H9 (cell line): ENCODE measurements at regions not wholly inside any gene's neighbourhood (a gene's known extent, or its start where the extent isn't known, plus 50 kb on each side); places are given as distances from the start of the nearest gene placed in this dataset.

Experiments used
- DNase-seq: peaks from one replicate; pipeline ENCODE4 v3.0.0-alpha.2; 2017
- H2AFZ ChIP-seq: one replicate; pipeline ENCODE4 v1.6.1; 2013; ENCODE audit warnings: mild to moderate bottlenecking, low read length, control low read depth, moderate library complexity
- H2AK5ac ChIP-seq: 2 replicates; pipeline ENCODE4 v1.6.1; 2013; ENCODE audit warnings: low read length, control low read depth, mixed read lengths; ENCODE audit not compliant: insufficient read length
- H2BK120ac ChIP-seq: one replicate; pipeline ENCODE4 v1.6.1; 2013; ENCODE audit warnings: low read depth, mild to moderate bottlenecking, low read length, control low read depth, inconsistent platforms; ENCODE audit not compliant: poor library complexity, severe bottlenecking
- H2BK12ac ChIP-seq: 2 replicates; pipeline ENCODE4 v1.6.1; 2013; ENCODE audit warnings: low read length, control low read depth, mixed read lengths, low read depth; ENCODE audit not compliant: insufficient read length
- H2BK15ac ChIP-seq: 2 replicates; pipeline ENCODE4 v1.6.1; 2013; ENCODE audit warnings: low read depth, low read length, control low read depth
- H2BK20ac ChIP-seq: one replicate; pipeline ENCODE4 v1.6.1; 2013; ENCODE audit warnings: low read depth, mild to moderate bottlenecking, low read length, control low read depth, inconsistent platforms; ENCODE audit not compliant: poor library complexity, severe bottlenecking
- H2BK5ac ChIP-seq: 2 replicates; pipeline ENCODE4 v1.6.1; 2013; ENCODE audit warnings: low read length, control low read depth, mixed read lengths; ENCODE audit not compliant: insufficient read length
- H3K14ac ChIP-seq: 2 replicates; pipeline ENCODE4 v1.6.1; 2013; ENCODE audit warnings: low read length, control low read depth; ENCODE audit not compliant: insufficient read depth
- H3K18ac ChIP-seq: 2 replicates; pipeline ENCODE4 v1.6.1; 2013; ENCODE audit warnings: low read depth, mild to moderate bottlenecking, mixed read lengths, low read length, control low read depth; ENCODE audit not compliant: insufficient read length
- H3K23ac ChIP-seq: 2 replicates; pipeline ENCODE4 v1.6.1; 2013; ENCODE audit warnings: low read length, control low read depth, mixed read lengths, low read depth; ENCODE audit not compliant: insufficient read length
- H3K23me2 ChIP-seq: 2 replicates; pipeline ENCODE4 v1.6.1; 2013; ENCODE audit warnings: low read depth, mild to moderate bottlenecking, mixed read lengths, low read length, control low read depth; ENCODE audit not compliant: insufficient read length, poor library complexity, severe bottlenecking
- H3K27ac ChIP-seq: 2 replicates; pipeline ENCODE4 v1.5.1; 2013; ENCODE audit warnings: low read length, control low read depth, mixed read lengths, low read depth; ENCODE audit not compliant: insufficient read length
- H3K27me3 ChIP-seq: 2 replicates; pipeline ENCODE4 v1.6.1; 2013; ENCODE audit warnings: low read length, control low read depth, inconsistent platforms; ENCODE audit not compliant: insufficient read depth
- H3K4ac ChIP-seq: 2 replicates; pipeline ENCODE4 v1.6.1; 2013; ENCODE audit warnings: low read depth, mild to moderate bottlenecking, control low read depth, inconsistent platforms, low read length, moderate library complexity
- H3K4me1 ChIP-seq: 2 replicates; pipeline ENCODE4 v1.6.1; 2013; ENCODE audit warnings: low read length, control low read depth, inconsistent platforms; ENCODE audit not compliant: insufficient read depth
- H3K4me2 ChIP-seq: 2 replicates; pipeline ENCODE4 v1.6.1; 2013; ENCODE audit warnings: low read length, control low read depth, mixed read lengths; ENCODE audit not compliant: insufficient read length, insufficient read depth
- H3K56ac ChIP-seq: 2 replicates; pipeline ENCODE4 v1.6.1; 2013; ENCODE audit warnings: low read depth, mild to moderate bottlenecking, mixed read lengths, low read length, control low read depth; ENCODE audit not compliant: insufficient read length
- H3K79me1 ChIP-seq: 2 replicates; pipeline ENCODE4 v1.6.1; 2013; ENCODE audit warnings: low read depth, mild to moderate bottlenecking, moderate library complexity, low read length, control low read depth, inconsistent platforms; ENCODE audit not compliant: insufficient read depth, poor library complexity, severe bottlenecking
- H3K79me2 ChIP-seq: 2 replicates; pipeline ENCODE4 v1.6.1; 2013; ENCODE audit warnings: low read length, control low read depth, inconsistent platforms; ENCODE audit not compliant: insufficient read depth
- H3K9ac ChIP-seq: 2 replicates; pipeline ENCODE4 v1.6.1; 2013; ENCODE audit warnings: low read length, control low read depth, mixed read lengths; ENCODE audit not compliant: insufficient read length; ENCODE audit errors: extremely low read depth
- H3K9me3 ChIP-seq: one replicate; pipeline ENCODE4 v1.6.1; 2013; ENCODE audit warnings: low read depth, low read length, inconsistent platforms; ENCODE audit not compliant: control insufficient read depth
- H3T11ph ChIP-seq: one replicate; pipeline ENCODE4 v1.6.1; 2013; ENCODE audit warnings: mild to moderate bottlenecking, low read length, control low read depth, inconsistent platforms
- H4K20me1 ChIP-seq: one replicate; pipeline ENCODE4 v1.6.1; 2013; ENCODE audit not compliant: control insufficient read depth, insufficient read length, insufficient read depth
- H4K5ac ChIP-seq: 2 replicates; pipeline ENCODE4 v1.6.1; 2013; ENCODE audit warnings: low read depth, mild to moderate bottlenecking, mixed read lengths, low read length, control low read depth; ENCODE audit not compliant: insufficient read length
- H4K8ac ChIP-seq: replicated peaks from 2 replicates; pipeline ENCODE4 v1.6.1; 2013; ENCODE audit warnings: low read length, control low read depth, mixed read lengths, low read depth; ENCODE audit not compliant: insufficient read length
- H4K91ac ChIP-seq: 2 replicates; pipeline ENCODE4 v1.6.1; 2013; ENCODE audit warnings: low read depth, mild to moderate bottlenecking, moderate library complexity, mixed read lengths, low read length, control low read depth; ENCODE audit not compliant: insufficient read length
- H3K27ac Mint-ChIP-seq, 3 experiments: 2 replicates in 2 of 3; 3 replicates in 1 of 3; pipeline ENCODE4 v1.8.0; 2020 to 2021; ENCODE audit warnings: mixed read lengths in 3 of 3, mild to moderate bottlenecking in 1 of 3, moderate library complexity in 1 of 3
- H3K27me3 Mint-ChIP-seq: 2 replicates; pipeline ENCODE4 v1.8.0; 2021; ENCODE audit warnings: low read depth, mild to moderate bottlenecking, moderate library complexity, mixed read lengths
- H3K36me3 Mint-ChIP-seq, 3 experiments: 2 replicates in 2 of 3; 3 replicates in 1 of 3; pipeline ENCODE4 v1.8.0; 2020 to 2021; ENCODE audit warnings: low read depth in 3 of 3, mixed read lengths in 3 of 3; ENCODE audit not compliant: insufficient read depth in 1 of 3
- H3K4me1 Mint-ChIP-seq, 2 experiments: 2 replicates each; pipeline ENCODE4 v1.8.0; 2020; ENCODE audit warnings: mixed read lengths in 2 of 2
- H3K4me3 Mint-ChIP-seq, 2 experiments: 2 replicates in 1 of 2; 3 replicates in 1 of 2; pipeline ENCODE4 v1.8.0; 2020 to 2021; ENCODE audit warnings: mild to moderate bottlenecking in 2 of 2, mixed read lengths in 2 of 2, moderate library complexity in 1 of 2
- H3K9me3 Mint-ChIP-seq, 2 experiments: 2 replicates in 1 of 2; 3 replicates in 1 of 2; pipeline ENCODE4 v1.8.0; 2020; ENCODE audit warnings: mild to moderate bottlenecking in 2 of 2, mixed read lengths in 2 of 2, moderate library complexity in 1 of 2
- WGBS: extraction: QIAGEN DNeasy Blood & Tissue Kit; methylation state at CpG from one replicate; pipeline ENCODE4 v1.1.7; 2013; ENCODE audit warnings: missing lambda C conversion rate, low lambda C conversion rate, mixed read lengths; ENCODE audit not compliant: insufficient read length; ENCODE audit errors: extremely low coverage; 5-methylcytosine and 5-hydroxymethylcytosine counted together
- TF ChIP-seq, protein P1 (sequence below): fragments of 200-600 bp; sonication (generic); conservative IDR thresholded peaks from 3 replicates; pipeline ENCODE4 v1.8.0; 2021; ENCODE audit warnings: antibody characterized with exemption, mild to moderate bottlenecking

DNA sequence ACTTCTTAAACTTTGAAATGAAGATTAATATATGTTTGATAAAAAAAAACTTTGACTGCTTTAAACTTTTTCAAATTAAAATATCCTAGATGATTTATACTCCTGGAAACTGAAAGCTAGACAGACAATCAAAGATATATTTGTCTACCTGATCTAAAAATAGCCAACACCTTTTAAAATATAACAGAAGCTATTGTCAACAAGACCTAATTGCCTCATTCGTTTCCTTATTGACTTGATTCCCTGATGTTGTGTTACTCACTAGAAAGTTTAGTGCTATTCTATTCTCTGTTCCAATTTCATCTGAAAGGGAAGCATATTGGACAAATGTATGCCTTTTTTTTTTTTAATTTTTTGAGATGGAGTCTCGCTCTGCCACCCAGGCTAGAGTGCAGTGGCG lies 445.6 kb upstream of the ADAMTS5 start:
- Histone ChIP-seq H3K4me2 (no peak overlapping the region), H3K9me3 (no peaks in the 10 kb centered on the region)

More for the DNA sequence above, 445.6 kb upstream of the ADAMTS5 start:
- Histone ChIP-seq H3K4me1 (peaks cover 2% of the 10 kb centered on the region; the same call in 1 of the 2 replicates), H3K14ac (no peak overlapping the region), H3K79me2 (no peaks in the 10 kb centered on the region), H2BK120ac (no peak overlapping the region), H3K56ac (no peak overlapping the region), H3K27me3 (no peaks in the 10 kb centered on the region), H2BK12ac (no peak overlapping the region), H3K23me2 (no peaks in the 10 kb centered on the region), H4K8ac (no peak overlapping the region), H3K18ac (no peak overlapping the region), H4K5ac (no peak overlapping the region), H3K9ac (no peak overlapping the region), H3K4ac (no peak overlapping the region), H2BK20ac (no peak overlapping the region), H2BK15ac (no peak overlapping the region), H2BK5ac (no peak overlapping the region), H3K27ac (no peak overlapping the region), H3T11ph (no peak overlapping the region), H4K91ac (no peak overlapping the region), H2AFZ (no peak overlapping the region), H3K23ac (no peak overlapping the region), H4K20me1 (no peaks in the 10 kb centered on the region), H3K79me1 (no peaks in the 10 kb centered on the region), H2AK5ac (no peak overlapping the region)
- WGBS = no CpG with 5 or more reads among the region's 3 CpGs
- TF ChIP-seq, protein P1, sequence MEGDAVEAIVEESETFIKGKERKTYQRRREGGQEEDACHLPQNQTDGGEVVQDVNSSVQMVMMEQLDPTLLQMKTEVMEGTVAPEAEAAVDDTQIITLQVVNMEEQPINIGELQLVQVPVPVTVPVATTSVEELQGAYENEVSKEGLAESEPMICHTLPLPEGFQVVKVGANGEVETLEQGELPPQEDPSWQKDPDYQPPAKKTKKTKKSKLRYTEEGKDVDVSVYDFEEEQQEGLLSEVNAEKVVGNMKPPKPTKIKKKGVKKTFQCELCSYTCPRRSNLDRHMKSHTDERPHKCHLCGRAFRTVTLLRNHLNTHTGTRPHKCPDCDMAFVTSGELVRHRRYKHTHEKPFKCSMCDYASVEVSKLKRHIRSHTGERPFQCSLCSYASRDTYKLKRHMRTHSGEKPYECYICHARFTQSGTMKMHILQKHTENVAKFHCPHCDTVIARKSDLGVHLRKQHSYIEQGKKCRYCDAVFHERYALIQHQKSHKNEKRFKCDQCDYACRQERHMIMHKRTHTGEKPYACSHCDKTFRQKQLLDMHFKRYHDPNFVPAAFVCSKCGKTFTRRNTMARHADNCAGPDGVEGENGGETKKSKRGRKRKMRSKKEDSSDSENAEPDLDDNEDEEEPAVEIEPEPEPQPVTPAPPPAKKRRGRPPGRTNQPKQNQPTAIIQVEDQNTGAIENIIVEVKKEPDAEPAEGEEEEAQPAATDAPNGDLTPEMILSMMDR = no peak
- Mint-ChIP-seq H3K27ac (no peak overlapping the region), H3K4me1 (peaks cover 21 to 27% of the 10 kb centered on the region in 2 experiments), H3K27me3 (no peaks in the 10 kb centered on the region), H3K9me3 (no peaks in the 10 kb centered on the region; a peak in 1 of 5 replicates), H3K36me3 (peaks cover 0 to 2% (median 0%) of the 10 kb centered on the region in 3 experiments; a peak in 1 of 7 replicates), H3K4me3 (no peak overlapping the region)
- DNase-seq = no peak
